ENCODE measurements at regions not wholly inside any gene's neighbourhood (a gene's known extent, or its start where the extent isn't known, plus 50 kb on each side); places are given as distances from the start of the nearest gene placed in this dataset.
A peak's percentile ranks its signal among the peaks of the same experiment; 100 is the strongest.
"Not testable (repeated sequence)": the region's sequence is repeated elsewhere in the genome, so short reads cannot be mapped to it uniquely, and the experiment has no call there.

DNA sequence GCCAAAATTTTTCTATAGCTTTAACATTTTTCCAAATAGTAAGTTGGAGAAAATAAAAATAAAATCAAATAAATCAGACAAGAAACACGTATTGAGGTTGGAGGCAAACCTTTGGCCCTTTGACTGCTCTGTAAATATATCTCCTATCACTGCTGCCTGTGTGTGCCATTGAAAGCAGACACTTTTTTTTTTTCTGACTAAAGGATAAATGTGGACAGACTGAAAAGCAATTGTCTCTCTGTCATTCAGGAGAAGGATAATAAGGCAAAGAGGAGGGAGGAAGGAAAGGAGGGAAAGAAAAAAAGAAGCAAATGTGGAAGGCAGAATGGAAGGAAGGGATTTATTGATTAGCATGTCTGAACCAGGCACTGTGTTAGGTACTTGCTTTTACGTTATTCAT lies 85.2 kb upstream of the SULF2 start:
- no peak for DNase-seq

- DNase-seq = no peak
Observed at GRCh38 chr20:47868744-47869143, 83.5 kb upstream of the SULF2 start.

- no peak for DNase-seq
Observed at GRCh38 chr20:47868236-47868635, 83.0 kb upstream of the SULF2 start.

- no peak for DNase-seq
Observed at GRCh38 chr20:47867831-47868230, 82.5 kb upstream of the SULF2 start.

DNA sequence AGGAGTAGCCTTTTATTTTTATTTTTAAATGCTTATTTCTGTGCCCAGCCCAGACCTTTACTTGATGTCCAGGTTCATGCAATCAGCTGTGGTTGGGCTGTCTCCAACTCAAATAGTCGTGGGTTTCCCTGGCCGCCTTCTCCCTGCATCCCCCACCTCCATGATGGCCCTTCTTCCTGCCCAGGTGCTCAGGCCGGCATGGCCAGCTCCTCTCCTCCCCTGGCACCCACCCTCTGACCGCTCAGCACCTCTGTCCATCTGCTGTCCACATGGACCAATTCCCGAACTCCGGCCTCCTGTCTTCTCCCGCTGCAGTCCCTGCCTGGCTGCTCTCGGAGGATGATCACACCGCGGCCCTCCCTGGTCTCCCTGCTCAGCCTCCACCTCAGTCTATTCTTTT lies 81.2 kb upstream of the SULF2 start:
- DNase-seq = no peak

DNA sequence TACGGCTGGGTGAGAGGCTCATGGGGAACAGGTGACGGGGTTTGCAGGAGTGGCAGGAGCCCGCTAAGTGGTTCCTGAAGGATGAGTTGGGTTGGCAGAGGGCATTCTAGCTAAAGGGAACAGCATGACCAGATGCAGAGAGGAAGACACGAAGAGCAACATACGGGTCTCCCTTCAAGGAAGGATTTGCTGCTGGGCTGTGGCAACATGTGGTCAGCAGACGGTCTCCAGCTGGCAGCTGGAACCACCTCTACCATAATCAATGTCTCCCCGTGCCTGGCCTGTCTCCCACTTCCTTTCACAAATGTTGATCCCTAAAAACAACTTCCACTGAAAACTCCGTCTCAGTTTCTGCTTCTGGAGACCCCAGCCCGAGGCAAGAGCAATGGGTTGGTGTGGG lies 80.6 kb upstream of the SULF2 start:
- no peak for DNase-seq

GRCh38 chr20:47865451-47865850 lies 80.2 kb upstream of the SULF2 start:
- DNase-seq = no peak

GRCh38 chr20:47863981-47864380 lies 78.7 kb upstream of the SULF2 start:
- no peak for DNase-seq

GRCh38 chr20:47863315-47863965 lies 78.2 kb upstream of the SULF2 start:
- no peak for DNase-seq

GRCh38 chr20:47862574-47863240 lies 77.4 kb upstream of the SULF2 start:
- DNase-seq = no peak

GRCh38 chr20:47861116-47861515 lies 75.8 kb upstream of the SULF2 start:
- peak; percentile 48 for DNase-seq

- DNase-seq = no peak
Observed at GRCh38 chr20:47860049-47860830, 75.0 kb upstream of the SULF2 start.

GRCh38 chr20:47859278-47859677 lies 74.0 kb upstream of the SULF2 start:
- DNase-seq = no peak

- DNase-seq = peak; percentile 89
Observed at GRCh38 chr20:47857569-47858464, 72.5 kb upstream of the SULF2 start.

- no peak for DNase-seq
Observed at GRCh38 chr20:47857187-47857568, 71.9 kb upstream of the SULF2 start.

DNA sequence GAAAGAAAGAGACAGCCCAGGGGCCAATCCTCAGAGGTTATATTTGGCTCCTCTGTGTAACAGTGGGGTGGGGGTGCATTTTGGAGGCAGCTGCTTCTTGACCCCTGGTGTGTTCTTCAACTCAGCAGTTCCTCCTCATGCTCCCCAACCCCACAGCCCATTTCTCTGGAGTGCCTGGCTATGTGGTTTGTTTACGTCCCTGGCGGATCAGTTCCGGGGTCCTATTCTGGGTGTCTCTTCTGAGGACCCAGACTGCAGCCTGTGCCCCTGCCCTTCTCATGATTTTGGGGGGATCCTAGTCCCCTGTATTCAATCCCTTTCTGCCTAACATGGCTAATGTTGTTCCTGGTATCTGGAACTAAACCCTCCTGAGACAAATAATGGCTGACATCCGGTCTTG lies 70.5 kb upstream of the SULF2 start:
- no peak for DNase-seq

DNA sequence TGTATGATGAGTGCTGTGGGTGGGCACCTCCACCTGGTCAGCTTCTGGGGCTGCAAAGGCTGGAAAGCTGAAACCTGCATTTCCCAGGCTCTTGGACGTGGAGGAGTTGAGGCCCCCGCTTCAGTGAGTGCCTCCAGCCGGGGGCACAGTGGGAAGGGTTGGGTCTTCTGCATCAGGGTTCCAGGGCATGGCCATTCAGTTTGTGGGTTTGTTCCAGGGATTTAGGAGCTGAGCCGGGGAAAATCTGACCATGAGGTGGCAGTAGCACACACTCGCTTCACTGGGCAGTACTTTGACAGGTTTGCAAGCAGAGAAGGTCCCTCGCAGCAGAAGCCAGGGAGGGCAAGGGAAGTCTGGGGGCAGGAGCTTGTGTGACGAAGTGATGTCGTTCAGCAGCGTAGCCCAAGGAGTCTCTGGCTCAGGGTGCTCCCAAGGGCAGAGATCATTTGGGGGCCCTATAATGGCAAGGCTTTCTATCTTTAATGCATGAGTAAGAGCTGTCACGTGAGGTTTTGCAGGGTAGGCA lies 69.5 kb upstream of the SULF2 start:
- DNase-seq = no peak

DNA sequence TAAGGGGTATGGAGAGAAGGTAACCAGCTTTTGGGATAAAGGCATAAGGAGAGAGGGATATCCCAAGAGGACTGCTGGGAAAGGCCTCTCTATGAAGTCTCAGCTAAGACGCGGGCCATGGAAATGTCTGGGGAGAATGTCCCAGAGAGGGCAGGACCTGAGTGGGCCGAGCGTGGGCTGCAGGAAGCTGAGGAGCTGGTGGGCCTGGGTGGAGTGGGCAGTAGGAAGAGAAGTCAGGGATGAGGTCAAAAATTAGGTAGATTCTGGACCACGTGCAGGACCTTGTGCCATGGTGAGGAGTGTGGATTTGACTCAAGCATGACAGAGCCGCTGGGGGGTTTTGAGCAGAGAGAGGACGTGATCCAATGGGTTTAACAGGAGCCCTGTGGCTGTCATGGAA lies 66.5 kb upstream of the SULF2 start:
- no peak for DNase-seq

DNA sequence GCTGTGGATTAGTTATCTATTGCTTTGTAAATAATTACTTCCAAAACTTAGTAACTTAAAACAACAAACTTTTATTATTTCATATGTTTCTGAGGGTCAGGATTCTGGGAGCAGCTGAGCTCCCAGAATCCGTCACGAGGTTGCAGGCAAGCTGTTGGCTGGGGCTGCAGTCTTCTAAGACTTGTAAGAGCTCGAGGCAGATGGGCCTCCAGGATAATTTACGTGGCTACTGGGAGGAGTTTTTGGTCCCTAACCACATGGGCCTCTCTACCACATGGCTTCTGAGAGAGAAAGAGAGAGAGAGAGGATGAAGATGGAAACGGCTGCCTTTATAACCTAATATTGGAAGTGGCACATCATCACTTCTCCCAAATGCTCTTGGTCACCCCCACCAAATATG lies 64.9 kb upstream of the SULF2 start:
- no peak for DNase-seq

DNA sequence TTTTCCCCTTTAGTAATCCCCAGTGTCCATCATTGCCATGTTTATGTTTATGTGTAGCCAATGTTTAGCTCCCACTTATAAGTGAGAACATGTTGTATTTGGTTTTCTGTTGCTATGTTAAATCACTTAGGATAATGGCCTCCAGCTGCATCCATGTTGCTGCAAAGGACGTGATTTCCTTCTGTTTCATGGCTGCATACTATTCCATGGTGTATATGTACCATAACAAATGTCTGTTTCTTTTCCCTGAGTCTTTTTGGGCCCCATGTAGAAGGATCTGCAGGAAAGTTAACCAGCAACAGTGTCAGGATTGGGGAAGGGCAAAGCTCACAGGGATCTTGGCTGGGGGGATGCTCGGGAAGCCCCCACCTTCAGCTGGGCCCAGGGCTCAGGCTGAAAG lies 64.3 kb upstream of the SULF2 start:
- no peak for DNase-seq

- no peak for DNase-seq
Observed at GRCh38 chr20:47849006-47849405, 63.7 kb upstream of the SULF2 start.

DNA sequence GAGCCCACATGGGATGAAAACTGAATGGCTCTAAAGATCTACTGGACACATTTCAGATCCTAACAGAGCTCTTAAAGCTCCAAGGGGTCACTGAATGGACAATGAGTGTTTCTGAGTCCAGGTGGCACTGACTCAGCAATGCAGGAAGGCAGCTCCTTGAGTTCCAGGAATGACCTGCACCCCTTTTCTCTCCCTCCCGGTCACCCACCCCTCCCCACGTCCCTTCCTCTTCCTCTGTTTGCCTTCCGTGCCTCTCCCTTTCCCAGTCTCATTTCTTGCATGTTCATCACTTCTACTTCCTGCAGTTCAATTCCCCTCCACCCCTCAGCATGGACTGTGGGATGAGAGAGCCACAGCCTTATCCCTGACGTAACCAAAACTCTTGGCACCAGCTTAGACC lies 63.3 kb upstream of the SULF2 start:
- not testable (repeated sequence) for DNase-seq
